Thyroid gland (tissue), 4 donors: ENCODE measurements at regions not wholly inside any gene's neighbourhood (a gene's known extent, or its start where the extent isn't known, plus 50 kb on each side); places are given as distances from the start of the nearest gene placed in this dataset.

Source experiments
- DNase-seq, 2 donors: peaks; one replicate each; pipeline ENCODE4 v3.0.0-alpha.2; 2019
- H3K27ac ChIP-seq, 3 donors: fragments of 200-600 bp; sonication (generic); 1 replicate in 2 of 3; 2 replicates in 1 of 3; pipeline ENCODE4 v1.5.1; 2016 to 2019; ENCODE audit warnings: mild to moderate bottlenecking in 1 of 3, moderate library complexity in 1 of 3
- H3K27me3 ChIP-seq: fragments of 200-600 bp; sonication (generic); one replicate; pipeline ENCODE4 v1.5.1; 2019
- H3K36me3 ChIP-seq, 2 donors: fragments of 200-600 bp; sonication (generic); one replicate each; pipeline ENCODE4 v1.5.1; 2016 to 2019
- H3K4me1 ChIP-seq, 2 donors: fragments of 200-600 bp; sonication (generic); one replicate each; pipeline ENCODE4 v1.5.1; 2017 to 2019
- H3K4me3 ChIP-seq, 3 donors: fragments of 200-600 bp; sonication (generic); replicated peaks in 1 of 3; 1 replicate in 2 of 3; 2 replicates in 1 of 3; pipeline ENCODE4 v1.5.1; 2016; ENCODE audit warnings: mild to moderate bottlenecking in 1 of 3
- H3K9me3 ChIP-seq: fragments of 200-600 bp; sonication (generic); one replicate; pipeline ENCODE4 v1.5.1; 2017
- POLR2A ChIP-seq, 2 donors: fragments of 450-650 bp; IDR thresholded peaks; one replicate each; pipeline ENCODE4 v1.6.1; 2017; ENCODE audit warnings: antibody characterized with exemption in 2 of 2, mild to moderate bottlenecking in 2 of 2, moderate library complexity in 1 of 2
- WGBS, 2 donors: methylation state at CpG; one replicate each; pipeline ENCODE4 v1.1.5; 2017; 5-methylcytosine and 5-hydroxymethylcytosine counted together
- intact Hi-C: fragments of 100-400 bp; cut with DNase I; formaldehyde crosslinking; loops from one replicate; pipeline ENCODE4 v1.15.1; 2023
- TF ChIP-seq, protein P1 (sequence below), 6 experiments: fragments of 200-600 bp in 3 of 6; fragments of 450-650 bp in 3 of 6; sonication (generic) in 3 of 6; IDR thresholded peaks; one replicate each; pipeline ENCODE4 v1.5.1; 2016 to 2019; ENCODE audit warnings: antibody characterized with exemption in 6 of 6, mild to moderate bottlenecking in 2 of 6, inconsistent platforms in 1 of 6, moderate library complexity in 1 of 6

DNA sequence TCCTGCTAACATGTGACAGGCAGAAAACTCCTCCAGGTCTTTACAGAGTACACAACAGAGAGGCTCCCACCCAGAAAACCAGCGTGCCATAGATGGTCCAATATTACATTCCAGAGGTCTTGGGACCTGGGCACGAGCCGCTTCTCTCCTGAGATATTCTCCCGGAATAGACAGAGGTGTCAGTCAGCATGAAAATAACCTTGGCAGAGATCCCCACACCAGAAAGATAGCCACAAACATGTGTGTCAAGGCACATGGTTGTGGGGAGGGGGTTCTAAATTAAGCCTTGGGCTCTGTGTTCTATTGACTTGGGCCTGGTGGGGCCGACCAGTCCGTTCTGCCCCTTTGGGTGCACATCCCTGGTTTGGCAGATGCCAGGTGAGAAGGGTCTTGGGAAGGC is 78.4 kb downstream of the BOD1 start:
- 79 to 91% methylated on average over 6 of the region's 6 CpGs for WGBS, 2 donors
- DNase-seq: no peak
- Histone ChIP-seq H3K27me3 (no peaks in the 10 kb centered on the region), H3K27ac (no peak overlapping the region), H3K9me3 (no peaks in the 10 kb centered on the region), H3K36me3 (no peaks in the 10 kb centered on the region), H3K4me1 (no peaks in the 10 kb centered on the region), H3K4me3 (no peak overlapping the region)
- intact Hi-C loops: no loop called here
- TF ChIP-seq POLR2A (IDR thresholded peaks at IDR 0.05): no peak
- TF ChIP-seq, protein P1, sequence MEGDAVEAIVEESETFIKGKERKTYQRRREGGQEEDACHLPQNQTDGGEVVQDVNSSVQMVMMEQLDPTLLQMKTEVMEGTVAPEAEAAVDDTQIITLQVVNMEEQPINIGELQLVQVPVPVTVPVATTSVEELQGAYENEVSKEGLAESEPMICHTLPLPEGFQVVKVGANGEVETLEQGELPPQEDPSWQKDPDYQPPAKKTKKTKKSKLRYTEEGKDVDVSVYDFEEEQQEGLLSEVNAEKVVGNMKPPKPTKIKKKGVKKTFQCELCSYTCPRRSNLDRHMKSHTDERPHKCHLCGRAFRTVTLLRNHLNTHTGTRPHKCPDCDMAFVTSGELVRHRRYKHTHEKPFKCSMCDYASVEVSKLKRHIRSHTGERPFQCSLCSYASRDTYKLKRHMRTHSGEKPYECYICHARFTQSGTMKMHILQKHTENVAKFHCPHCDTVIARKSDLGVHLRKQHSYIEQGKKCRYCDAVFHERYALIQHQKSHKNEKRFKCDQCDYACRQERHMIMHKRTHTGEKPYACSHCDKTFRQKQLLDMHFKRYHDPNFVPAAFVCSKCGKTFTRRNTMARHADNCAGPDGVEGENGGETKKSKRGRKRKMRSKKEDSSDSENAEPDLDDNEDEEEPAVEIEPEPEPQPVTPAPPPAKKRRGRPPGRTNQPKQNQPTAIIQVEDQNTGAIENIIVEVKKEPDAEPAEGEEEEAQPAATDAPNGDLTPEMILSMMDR (IDR thresholded peaks at IDR 0.05): no peak

DNA sequence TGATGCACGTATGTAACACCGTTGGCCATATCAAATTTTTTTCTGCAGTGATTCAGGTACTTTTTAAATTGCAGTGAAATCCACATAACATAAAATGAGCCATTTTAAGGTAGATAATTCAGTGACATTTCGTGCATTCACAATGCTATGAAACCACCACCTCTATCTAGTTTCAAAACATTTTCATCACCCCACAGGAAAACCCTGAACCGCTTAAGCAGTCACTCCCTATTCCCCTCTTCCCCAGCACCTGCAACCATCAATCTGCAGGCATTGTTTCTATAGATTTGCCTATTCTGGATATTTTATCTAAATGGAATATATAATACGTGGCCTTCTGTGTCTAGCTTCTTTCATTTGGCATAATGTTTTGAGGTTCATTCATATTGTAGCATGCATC is 79.2 kb downstream of the BOD1 start:
- H3K4me1 ChIP-seq: no peaks in the 10 kb centered on the region
- H3K27me3 ChIP-seq: no peaks in the 10 kb centered on the region
- DNase-seq: no peak
- intact Hi-C loops: no loop called here
- H3K36me3 ChIP-seq: no peaks in the 10 kb centered on the region
- H3K27ac ChIP-seq: no peak overlapping the region
- TF ChIP-seq, protein P1 (IDR thresholded peaks at IDR 0.05): no peak
- no peak for TF ChIP-seq POLR2A (IDR thresholded peaks at IDR 0.05)
- no peaks in the 10 kb centered on the region for H3K9me3 ChIP-seq
- WGBS, 2 donors: 86 to 89% methylated on average over 5 of the region's 5 CpGs
- H3K4me3 ChIP-seq: no peak overlapping the region

DNA sequence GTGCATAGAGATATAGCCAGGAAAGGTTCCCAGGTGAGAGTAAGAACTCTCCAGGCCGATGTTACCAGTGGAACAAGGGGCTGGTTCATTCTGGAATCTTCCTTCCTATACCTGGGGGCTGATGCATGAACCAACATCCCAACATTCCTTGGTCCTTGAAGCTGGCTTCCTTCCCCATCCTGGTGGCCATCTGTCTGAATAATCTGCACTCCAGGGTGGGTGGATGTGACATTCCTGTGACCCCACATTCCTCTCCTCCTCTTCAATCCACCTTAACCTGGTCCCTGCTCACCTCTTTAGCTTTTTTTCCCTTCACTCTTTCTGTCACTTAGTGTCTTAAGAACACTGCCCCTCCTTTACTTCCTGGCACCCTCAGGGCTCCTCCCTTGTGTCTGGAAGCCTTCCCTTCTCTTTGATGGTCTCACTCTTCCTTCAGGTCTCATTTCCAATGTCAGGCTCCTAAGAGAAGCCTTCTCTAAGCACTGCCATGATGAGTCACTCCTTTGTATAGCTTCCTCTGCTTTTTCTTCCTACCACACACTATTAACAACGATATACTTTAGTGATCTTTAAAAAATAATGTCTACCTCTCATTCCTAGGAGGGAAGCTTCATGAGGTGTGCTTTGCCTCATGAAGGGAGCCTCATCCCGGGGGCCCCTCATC is 80.3 kb downstream of the BOD1 start:
- no peak for TF ChIP-seq POLR2A (IDR thresholded peaks at IDR 0.05)
- TF ChIP-seq, protein P1 (IDR thresholded peaks at IDR 0.05): no peak
- Histone ChIP-seq H3K36me3 (no peaks in the 10 kb centered on the region), H3K27ac (no peak overlapping the region), H3K4me3 (no peak overlapping the region), H3K9me3 (no peaks in the 10 kb centered on the region), H3K27me3 (no peaks in the 10 kb centered on the region), H3K4me1 (no peaks in the 10 kb centered on the region)
- no peak for DNase-seq
- intact Hi-C loops: no loop called here
- WGBS, 2 donors: 78 to 84% methylated on average over 3 of the region's 3 CpGs

DNA sequence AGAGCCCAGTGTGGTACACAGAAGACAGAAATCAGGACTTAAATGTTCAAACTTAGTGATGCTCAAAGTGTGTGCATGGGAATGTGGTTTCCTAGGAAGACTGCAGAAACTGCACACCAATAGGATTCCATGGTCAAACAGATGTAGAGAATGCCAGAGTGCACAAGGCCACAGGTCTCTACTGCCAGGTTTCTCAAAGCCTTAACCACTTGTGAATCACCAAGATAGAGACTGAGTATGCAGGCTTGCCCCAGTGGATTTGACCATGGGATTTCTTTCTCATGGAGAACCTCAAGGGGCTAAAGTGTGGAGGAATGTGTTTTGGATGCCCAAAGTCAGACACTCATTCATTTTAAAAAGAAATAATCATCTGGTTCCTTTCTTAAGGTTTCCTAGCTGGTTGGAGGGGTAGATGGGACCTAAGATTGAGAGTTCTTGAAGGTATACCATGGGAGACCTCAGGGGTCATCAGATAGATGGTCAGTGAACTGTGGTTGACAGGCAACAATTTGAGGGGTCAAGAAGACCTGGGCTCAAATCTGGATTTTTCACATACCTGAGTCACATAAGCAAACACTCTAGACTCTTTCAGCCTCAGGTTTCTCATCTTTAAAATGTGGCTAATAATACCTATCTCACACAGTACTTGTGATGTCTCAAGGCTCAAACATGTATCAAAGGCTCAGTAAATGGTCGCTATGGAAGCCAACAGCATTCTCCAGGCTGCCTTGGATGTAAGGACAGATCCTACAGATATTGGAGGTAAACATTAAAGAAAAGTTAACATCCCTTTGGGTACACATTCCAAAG is 81.1 kb downstream of the BOD1 start:
- H3K9me3 ChIP-seq: no peaks in the 10 kb centered on the region
- no peak for DNase-seq
- WGBS, 2 donors: 84 to 93% methylated on average over 1 of the region's 1 CpG
- TF ChIP-seq, protein P1 (IDR thresholded peaks at IDR 0.05): no peak
- no peak for TF ChIP-seq POLR2A (IDR thresholded peaks at IDR 0.05)
- H3K36me3 ChIP-seq: no peaks in the 10 kb centered on the region
- intact Hi-C loops: no loop called here
- no peaks in the 10 kb centered on the region for H3K4me1 ChIP-seq
- no peak overlapping the region for H3K4me3 ChIP-seq
- H3K27me3 ChIP-seq: no peaks in the 10 kb centered on the region
- no peak overlapping the region for H3K27ac ChIP-seq

DNA sequence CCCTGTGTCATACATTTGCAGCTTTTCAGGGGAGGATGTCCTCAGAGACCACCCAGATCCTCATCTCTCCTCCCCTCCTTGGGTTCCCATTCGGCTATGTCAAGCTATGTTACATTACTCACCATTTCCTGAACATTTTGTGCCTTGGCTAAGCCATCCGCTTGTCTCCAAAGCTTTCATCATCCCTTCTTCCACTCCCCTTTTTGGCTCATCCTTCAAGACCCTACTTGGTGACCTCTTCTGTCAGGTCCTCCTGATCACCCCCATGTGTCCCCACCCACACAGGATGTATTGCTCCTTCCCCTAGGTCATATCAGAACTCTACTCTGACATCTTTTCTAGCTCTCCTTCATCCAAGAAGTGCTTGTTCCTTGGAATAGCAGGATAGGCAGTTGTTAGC is 81.8 kb downstream of the BOD1 start:
- Histone ChIP-seq H3K9me3 (no peaks in the 10 kb centered on the region), H3K27ac (no peak overlapping the region), H3K4me3 (no peak overlapping the region), H3K4me1 (no peaks in the 10 kb centered on the region), H3K36me3 (no peaks in the 10 kb centered on the region), H3K27me3 (no peaks in the 10 kb centered on the region)
- WGBS, 2 donors: 41 to 83% methylated on average over 2 of the region's 2 CpGs
- no peak for TF ChIP-seq POLR2A (IDR thresholded peaks at IDR 0.05)
- TF ChIP-seq, protein P1 (IDR thresholded peaks at IDR 0.05): no peak
- intact Hi-C loops: no loop called here
- DNase-seq: no peak
